GM12865 (cell line): ENCODE measurements at regions not wholly inside any gene's neighbourhood (a gene's known extent, or its start where the extent isn't known, plus 50 kb on each side); places are given as distances from the start of the nearest gene placed in this dataset.

Experiments used
- DNase-seq: peaks from one replicate; pipeline ENCODE4 v3.0.0; 2010; ENCODE audit warnings: low read depth
- H3K4me3 ChIP-seq: 2 replicates; pipeline ENCODE4 v1.5.1; 2011; ENCODE audit warnings: mild to moderate bottlenecking, low read depth, low read length, control low read depth
- CTCF ChIP-seq: IDR thresholded peaks from 2 replicates; pipeline ENCODE4 v1.5.1; 2011; ENCODE audit warnings: low read length, control low read depth, low read depth, inconsistent platforms; ENCODE audit not compliant: insufficient read depth; ENCODE audit errors: missing control alignments

GRCh38 chr1:83503153-83503552 lies 495.8 kb downstream of the TTLL7 start:
- no peak for DNase-seq

GRCh38 chr1:83500987-83501591 lies 497.8 kb downstream of the TTLL7 start:
- no peak overlapping the region; the same call in 1 of the 2 replicates for H3K4me3 ChIP-seq
- DNase-seq, result peak; percentile 87
- no peak for TF ChIP-seq CTCF

More at GRCh38 chr1:83503153-83503552, 495.8 kb downstream of the TTLL7 start:
- no peak for TF ChIP-seq CTCF
- H3K4me3 ChIP-seq, result no peak overlapping the region

DNA sequence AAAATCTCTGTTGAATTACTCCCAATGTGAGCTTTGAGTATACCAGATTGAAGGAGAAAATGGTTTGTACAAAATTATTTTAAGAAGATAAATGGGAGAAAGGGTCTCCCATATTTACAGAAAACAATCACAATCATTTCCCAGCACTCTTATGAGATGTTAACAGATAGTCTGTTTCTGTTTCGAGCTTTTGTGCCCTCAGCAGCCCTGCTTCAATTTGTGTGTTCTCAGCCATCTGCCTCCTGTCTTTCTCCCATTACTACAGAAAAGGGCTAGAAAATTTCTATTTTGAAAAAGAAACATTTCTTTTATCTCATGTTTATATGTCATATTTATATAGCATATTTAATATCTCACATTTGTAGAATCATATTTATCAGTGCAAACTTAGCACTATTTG lies 498.4 kb downstream of the TTLL7 start:
- peak overlapping the region; percentile 8 for H3K4me3 ChIP-seq
- peak; percentile 39 for DNase-seq
- no peak for TF ChIP-seq CTCF

DNA sequence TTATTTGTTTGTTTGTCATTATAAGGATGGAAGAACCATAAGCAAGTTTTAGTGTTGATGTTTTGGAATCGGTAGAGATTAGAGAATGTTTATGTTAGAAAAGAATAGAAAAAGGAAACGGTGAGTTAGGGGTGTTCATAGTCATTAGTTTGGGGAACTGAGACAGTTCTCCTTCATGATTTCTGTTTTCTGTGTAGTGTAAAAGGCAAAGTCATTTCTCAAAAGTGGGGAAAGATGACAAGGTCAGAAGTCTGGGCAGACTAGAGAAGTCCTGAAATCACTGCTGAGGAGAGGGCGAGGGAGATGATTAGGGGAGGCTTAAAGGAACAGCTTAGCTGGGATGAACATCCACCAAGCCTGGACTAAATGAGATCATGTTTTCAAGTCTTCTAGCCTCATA lies 498.9 kb downstream of the TTLL7 start:
- TF ChIP-seq CTCF, result no peak
- peak; percentile 71 for DNase-seq
- H3K4me3 ChIP-seq, result peak overlapping the region; percentile 25

DNA sequence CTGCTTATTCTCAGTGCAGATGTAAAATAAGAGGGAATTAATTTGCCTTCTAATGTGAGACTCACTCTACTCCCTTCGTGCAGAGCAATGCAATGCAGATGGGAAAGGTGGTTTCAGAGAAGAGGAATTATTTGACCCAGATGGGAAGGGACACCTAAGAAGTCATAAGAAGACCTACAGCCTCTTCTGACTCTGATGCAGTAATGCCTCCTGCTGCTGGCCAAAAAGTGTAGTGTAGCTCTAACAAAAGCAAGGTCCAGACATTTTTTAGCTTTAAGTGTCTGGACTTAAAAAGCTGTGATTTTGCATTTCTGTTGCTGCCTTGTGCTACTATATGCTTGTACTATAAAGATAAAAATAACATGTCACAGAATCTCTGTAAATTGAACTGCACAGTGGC lies 501.4 kb downstream of the TTLL7 start:
- TF ChIP-seq CTCF, result peak; percentile 70
- peak; percentile 69 for DNase-seq
- H3K4me3 ChIP-seq, result no peak overlapping the region

- no peak for TF ChIP-seq CTCF
- no peak for DNase-seq
- no peak overlapping the region for H3K4me3 ChIP-seq
These were observed 503.4 kb downstream of the TTLL7 start for GRCh38 chr1:83495560-83495959.

- TF ChIP-seq CTCF, result no peak
- no peak overlapping the region for H3K4me3 ChIP-seq
- no peak for DNase-seq
These were observed 505.3 kb downstream of the TTLL7 start for GRCh38 chr1:83493633-83494032.
